GM12873 (cell line): ENCODE measurements at regions not wholly inside any gene's neighbourhood (a gene's known extent, or its start where the extent isn't known, plus 50 kb on each side); places are given as distances from the start of the nearest gene placed in this dataset.

Source experiments
- TF ChIP-seq, protein P1 (sequence below): IDR thresholded peaks from 2 replicates; pipeline ENCODE4 v1.5.1; 2012; ENCODE audit warnings: low read depth, mild to moderate bottlenecking, moderate library complexity, low read length, control low read depth; ENCODE audit not compliant: insufficient read depth; ENCODE audit errors: missing control alignments

DNA sequence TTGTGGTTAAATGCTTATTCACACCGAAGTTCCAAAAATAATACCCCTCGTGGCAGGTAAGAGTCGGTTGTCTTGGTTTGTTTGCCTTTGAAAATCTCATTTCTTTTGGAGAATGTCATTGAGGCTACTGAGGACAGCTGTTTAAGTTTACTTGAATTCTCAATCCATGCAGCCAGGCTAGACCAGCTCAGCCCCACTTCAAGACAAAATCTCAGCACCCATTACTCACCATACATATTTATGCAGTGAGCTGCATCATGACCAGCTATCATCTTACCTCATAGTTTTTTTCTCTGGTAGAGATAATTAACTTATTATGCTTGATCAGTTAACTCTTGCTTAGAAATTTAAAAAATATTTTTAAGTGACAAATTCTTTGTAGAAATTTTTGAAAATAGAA, 115.9 kb downstream of the HAUS1 start:
- TF ChIP-seq, protein P1, sequence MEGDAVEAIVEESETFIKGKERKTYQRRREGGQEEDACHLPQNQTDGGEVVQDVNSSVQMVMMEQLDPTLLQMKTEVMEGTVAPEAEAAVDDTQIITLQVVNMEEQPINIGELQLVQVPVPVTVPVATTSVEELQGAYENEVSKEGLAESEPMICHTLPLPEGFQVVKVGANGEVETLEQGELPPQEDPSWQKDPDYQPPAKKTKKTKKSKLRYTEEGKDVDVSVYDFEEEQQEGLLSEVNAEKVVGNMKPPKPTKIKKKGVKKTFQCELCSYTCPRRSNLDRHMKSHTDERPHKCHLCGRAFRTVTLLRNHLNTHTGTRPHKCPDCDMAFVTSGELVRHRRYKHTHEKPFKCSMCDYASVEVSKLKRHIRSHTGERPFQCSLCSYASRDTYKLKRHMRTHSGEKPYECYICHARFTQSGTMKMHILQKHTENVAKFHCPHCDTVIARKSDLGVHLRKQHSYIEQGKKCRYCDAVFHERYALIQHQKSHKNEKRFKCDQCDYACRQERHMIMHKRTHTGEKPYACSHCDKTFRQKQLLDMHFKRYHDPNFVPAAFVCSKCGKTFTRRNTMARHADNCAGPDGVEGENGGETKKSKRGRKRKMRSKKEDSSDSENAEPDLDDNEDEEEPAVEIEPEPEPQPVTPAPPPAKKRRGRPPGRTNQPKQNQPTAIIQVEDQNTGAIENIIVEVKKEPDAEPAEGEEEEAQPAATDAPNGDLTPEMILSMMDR, result no peak

DNA sequence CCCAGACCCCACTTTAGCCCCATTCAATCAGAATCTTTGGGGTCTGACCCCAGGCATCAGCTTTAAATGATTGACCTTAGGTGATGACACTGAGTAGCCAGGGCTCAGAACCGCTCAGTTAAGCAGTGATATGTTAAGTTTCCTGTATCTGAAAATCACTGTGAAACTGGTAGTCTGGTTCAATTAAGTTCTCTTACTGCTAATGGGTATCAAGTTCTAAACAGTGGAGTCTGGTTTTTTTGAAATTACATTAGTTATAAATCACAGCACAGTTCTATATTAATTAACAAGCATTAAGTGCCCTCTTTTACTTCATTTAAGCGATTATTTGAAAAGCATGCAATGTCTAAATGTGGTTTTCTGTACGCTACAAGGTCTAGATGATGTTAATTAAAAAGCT, 117.9 kb downstream of the HAUS1 start:
- TF ChIP-seq, protein P1, result no peak

DNA sequence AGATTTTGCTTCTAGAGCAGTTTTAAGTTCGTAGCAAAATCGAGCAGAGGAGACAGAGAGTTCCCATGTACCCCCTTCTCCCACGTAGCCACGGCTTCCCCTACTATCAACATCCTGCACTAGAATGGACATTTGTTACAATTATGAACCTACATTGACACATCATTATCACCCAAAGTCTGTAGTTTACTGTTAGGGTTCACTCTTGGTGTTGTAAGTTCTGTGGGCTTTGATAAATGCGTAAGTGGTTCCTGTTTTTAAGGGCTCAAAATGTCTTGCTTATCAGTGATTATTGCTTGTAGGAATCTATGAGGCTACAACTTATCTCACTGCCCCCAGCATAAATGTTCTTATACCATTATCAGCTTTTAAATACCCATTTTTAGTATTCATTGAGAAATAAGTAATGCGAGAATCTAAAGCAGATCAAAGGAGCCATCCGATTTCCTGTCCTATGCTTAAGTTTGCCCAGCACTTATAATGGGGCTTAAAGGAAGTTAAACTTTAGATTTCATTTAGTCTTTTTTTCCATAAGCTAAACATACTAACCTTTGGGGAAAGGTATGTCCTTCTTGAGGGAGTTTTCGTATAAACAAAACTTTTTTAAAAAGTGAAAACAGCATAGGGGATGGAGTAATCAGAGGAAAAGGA, 118.7 kb downstream of the HAUS1 start:
- TF ChIP-seq, protein P1, result no peak

DNA sequence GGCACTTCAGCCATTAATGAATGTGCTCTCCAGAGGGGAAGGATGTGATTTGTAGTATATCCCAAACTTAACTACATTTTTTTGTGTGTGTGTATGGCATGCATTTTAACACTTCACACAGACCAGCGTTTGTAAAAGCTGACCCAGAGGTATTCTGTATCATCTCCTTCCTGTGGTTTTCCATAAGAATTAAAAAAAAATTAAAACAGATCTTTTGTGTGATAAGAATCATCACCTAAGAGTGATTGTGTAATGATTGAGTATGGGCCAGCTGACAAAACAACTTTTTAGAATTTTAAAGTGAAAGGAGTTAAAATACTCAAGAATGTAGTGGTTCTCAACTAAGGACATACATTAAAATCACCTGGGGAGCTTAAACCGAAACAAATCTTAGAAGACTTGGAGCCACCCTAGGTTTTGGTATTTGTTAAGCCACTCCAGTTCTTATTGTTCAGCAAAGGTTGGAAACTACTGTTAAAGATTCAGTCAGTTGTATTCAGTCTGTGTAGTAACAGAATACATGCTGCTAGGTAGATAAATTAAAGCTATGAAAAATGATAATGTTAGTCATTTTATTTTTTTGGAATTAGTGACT, 120.1 kb downstream of the HAUS1 start:
- TF ChIP-seq, protein P1, result no peak

DNA sequence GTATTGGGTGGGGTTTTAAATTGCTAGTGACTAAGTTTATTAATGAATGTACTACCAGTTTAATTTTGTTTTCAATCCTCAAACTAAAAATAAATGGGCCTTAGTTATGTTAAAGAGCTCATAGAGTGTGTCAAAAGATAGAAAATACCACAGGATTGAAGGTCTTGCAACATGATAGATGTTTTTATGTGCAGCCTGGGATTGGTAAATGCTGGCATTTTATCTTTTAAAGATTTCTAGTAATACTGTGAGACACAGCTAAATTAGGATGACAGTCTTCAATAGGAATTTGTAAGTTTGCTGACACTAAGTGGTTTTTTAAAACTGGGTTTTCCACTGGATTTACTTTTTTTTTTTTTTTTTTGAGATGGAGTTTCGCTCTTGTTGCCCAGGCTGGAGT, 122.3 kb downstream of the HAUS1 start:
- TF ChIP-seq, protein P1, result no peak

DNA sequence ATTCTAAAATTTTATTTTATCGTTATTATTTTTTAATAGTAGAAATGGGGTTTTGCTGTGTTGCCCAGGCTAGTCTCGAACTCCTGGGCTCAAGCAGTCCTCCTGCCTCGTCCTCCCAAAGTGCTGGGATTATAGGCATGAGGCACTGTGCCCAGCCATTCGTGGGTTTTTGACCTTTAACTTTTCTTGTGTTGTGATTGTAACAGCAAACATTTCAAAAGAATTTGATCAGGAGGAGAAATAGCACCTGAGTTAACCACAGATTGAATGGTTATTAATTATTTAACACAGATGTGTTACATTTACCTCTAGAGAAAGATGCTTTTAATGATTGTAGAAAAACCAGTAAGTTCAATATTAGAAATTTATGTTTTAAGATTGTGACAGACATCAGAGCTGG, 132.0 kb downstream of the HAUS1 start:
- TF ChIP-seq, protein P1, result no peak

DNA sequence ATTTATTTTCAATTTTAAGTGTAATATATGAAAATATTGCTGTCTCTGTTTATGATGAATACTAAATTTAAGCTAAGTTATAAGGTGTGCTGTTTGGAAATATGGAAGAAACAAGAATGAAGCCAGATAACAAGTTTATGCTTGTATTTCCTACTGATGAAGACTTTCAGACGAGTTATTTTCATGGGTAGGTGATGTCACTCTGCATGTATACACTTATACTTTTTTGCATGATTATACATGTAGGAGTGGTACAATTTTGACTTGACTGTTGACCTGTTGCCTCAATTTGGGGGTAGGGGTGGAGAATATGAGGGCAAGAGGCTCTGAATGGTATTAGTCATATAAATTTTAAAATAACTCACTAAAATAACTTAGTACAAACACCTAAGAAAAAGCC, 133.7 kb downstream of the HAUS1 start:
- TF ChIP-seq, protein P1, result no peak

DNA sequence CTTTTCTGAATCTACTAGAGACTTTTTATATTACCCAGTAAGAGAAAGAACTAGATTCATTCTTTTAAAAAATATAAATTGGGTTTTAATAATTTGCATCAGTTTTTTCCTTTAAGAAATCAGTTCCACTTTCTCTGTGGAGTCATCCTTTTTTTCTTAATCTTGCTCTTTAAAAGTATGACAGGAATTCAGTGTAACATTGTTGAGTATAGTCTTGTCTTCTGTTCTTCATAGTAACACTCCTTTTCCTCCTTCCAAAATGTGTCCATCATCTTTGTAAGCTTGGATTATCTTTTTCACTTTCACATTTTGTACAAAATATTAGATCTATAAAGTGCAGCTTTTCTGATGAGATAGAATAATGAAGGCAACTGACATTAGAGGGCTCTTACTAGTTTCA, 135.4 kb downstream of the HAUS1 start:
- TF ChIP-seq, protein P1, result no peak
